ENCODE measurements at regions not wholly inside any gene's neighbourhood (a gene's known extent, or its start where the extent isn't known, plus 50 kb on each side); places are given as distances from the start of the nearest gene placed in this dataset.

DNA sequence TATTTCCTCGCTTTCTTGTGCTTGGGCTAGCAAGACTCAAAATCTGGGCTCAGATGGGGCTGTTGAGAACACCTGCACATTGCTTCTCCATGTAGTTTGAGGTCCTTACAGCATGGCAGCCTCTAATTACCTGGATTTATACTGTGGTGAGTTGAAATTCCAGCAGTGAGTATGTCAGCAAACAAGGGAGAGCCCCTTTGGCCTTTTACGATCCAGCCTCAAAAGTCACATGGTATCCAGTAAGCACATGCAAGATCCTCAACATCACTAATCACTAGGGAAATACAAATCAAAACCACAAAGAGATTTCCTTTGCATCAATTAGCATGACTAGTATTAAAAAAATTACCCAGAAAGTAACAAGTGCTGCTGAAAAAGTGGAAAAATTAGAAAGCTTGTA is 787.8 kb downstream of the NLGN4Y start:
- TF ChIP-seq, protein P1, sequence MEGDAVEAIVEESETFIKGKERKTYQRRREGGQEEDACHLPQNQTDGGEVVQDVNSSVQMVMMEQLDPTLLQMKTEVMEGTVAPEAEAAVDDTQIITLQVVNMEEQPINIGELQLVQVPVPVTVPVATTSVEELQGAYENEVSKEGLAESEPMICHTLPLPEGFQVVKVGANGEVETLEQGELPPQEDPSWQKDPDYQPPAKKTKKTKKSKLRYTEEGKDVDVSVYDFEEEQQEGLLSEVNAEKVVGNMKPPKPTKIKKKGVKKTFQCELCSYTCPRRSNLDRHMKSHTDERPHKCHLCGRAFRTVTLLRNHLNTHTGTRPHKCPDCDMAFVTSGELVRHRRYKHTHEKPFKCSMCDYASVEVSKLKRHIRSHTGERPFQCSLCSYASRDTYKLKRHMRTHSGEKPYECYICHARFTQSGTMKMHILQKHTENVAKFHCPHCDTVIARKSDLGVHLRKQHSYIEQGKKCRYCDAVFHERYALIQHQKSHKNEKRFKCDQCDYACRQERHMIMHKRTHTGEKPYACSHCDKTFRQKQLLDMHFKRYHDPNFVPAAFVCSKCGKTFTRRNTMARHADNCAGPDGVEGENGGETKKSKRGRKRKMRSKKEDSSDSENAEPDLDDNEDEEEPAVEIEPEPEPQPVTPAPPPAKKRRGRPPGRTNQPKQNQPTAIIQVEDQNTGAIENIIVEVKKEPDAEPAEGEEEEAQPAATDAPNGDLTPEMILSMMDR (IDR thresholded peaks at IDR 0.05): no peak
- TF ChIP-seq POLR2A (IDR thresholded peaks at IDR 0.05): no peak
